ENCODE measurements at regions not wholly inside any gene's neighbourhood (a gene's known extent, or its start where the extent isn't known, plus 50 kb on each side); places are given as distances from the start of the nearest gene placed in this dataset.

- TF ChIP-seq EZH2phosphoT487 (IDR thresholded peaks at IDR 0.05; ENCODE audit: low read length) (no peak), EZH2 (optimal IDR thresholded peaks at IDR 0.05; ENCODE audit: low read depth, low read length) (no peak), CTCF (IDR thresholded peaks at IDR 0.05; ENCODE audit: low read length) (no peak)
Measured at GRCh38 chr15:99895956-99896311, 162.7 kb upstream of the LYSMD4 start.
